Parathyroid adenoma (tissue), 2 donors: ENCODE measurements at regions not wholly inside any gene's neighbourhood (a gene's known extent, or its start where the extent isn't known, plus 50 kb on each side); places are given as distances from the start of the nearest gene placed in this dataset.

ENCODE experiments used
- H2AFZ ChIP-seq: fragments of 300-600 bp; sonication (generic); one replicate; pipeline ENCODE4 v1.7.0; 2017; ENCODE audit warnings: antibody characterized with exemption, mild to moderate bottlenecking
- H3K27ac ChIP-seq: fragments of 300-600 bp; sonication (generic); one replicate; pipeline ENCODE4 v1.7.0; 2017
- H3K27me3 ChIP-seq: fragments of 300-600 bp; sonication (generic); one replicate; pipeline ENCODE4 v1.7.0; 2017; ENCODE audit warnings: low read length; ENCODE audit not compliant: control insufficient read depth, insufficient read depth
- H3K36me3 ChIP-seq: fragments of 300-600 bp; sonication (generic); one replicate; pipeline ENCODE4 v1.7.0; 2017; ENCODE audit warnings: low read length; ENCODE audit not compliant: control insufficient read depth, insufficient read depth
- H3K4me1 ChIP-seq: fragments of 300-600 bp; sonication (generic); one replicate; pipeline ENCODE4 v1.7.0; 2017; ENCODE audit warnings: control low read depth
- H3K4me2 ChIP-seq: fragments of 300-600 bp; sonication (generic); one replicate; pipeline ENCODE4 v1.7.0; 2017; ENCODE audit warnings: low read length
- H3K4me3 ChIP-seq: fragments of 300-600 bp; sonication (generic); one replicate; pipeline ENCODE4 v1.7.0; 2017; ENCODE audit warnings: low read depth, low read length
- H3K79me2 ChIP-seq: fragments of 300-600 bp; sonication (generic); one replicate; pipeline ENCODE4 v1.7.0; 2017; ENCODE audit warnings: control low read depth
- H3K9ac ChIP-seq: fragments of 300-600 bp; sonication (generic); one replicate; pipeline ENCODE4 v1.7.0; 2017; ENCODE audit warnings: mild to moderate bottlenecking
- H3K9me3 ChIP-seq: fragments of 300-600 bp; sonication (generic); one replicate; pipeline ENCODE4 v1.7.0; 2017; ENCODE audit warnings: low read length; ENCODE audit not compliant: control insufficient read depth
- CTCF ChIP-seq: fragments of 300-600 bp; sonication (generic); IDR thresholded peaks from one replicate; pipeline ENCODE4 v1.7.0; 2017; ENCODE audit warnings: antibody characterized with exemption, mild to moderate bottlenecking
- donor health status: primary hyperparathyroidism.

DNA sequence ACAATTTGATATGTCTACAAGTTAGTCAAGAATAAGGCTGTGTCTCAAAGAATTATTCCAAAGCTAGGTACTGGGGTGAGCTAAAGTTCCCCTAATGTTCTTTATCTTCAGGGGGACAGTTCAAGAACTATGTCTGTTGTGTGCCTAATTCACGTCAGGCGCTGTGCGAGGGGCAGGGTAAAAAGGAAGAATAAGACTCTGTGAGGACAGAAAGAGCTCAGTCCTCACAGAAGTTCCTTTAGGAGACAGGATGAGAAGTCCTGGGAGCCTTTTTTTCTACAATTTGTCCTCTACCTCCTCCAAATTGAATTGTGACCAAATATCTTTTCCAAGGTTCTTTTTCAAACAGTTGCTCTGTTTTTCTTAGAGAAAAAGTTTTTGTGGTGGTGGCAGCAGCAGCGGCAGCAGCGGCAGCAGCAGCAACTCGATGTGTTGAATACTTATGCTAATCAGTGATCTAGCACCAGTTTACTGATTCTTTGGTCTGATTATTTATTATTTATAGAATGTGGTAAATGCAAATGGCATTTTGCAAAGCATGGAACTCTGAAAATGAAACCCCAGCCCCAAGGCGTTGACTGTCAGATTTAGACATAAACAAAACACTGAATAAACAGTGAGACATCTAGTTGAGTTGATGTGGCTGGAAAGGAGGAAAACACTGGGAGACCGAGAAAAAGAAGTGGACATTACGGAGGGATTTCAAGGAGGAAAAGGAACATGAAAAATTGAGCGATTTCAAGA, 88.6 kb downstream of the GTPBP8 start:
- H3K4me2 ChIP-seq: no peak overlapping the region
- no peaks in the 10 kb centered on the region for H3K9me3 ChIP-seq
- H3K79me2 ChIP-seq: no peaks in the 10 kb centered on the region
- H3K27ac ChIP-seq: no peak overlapping the region
- no peak overlapping the region for H3K9ac ChIP-seq
- H3K4me3 ChIP-seq: no peak overlapping the region
- peak overlapping the region; percentile 35 for H2AFZ ChIP-seq
- no peak for TF ChIP-seq CTCF
- no peaks in the 10 kb centered on the region for H3K4me1 ChIP-seq
- no peaks in the 10 kb centered on the region for H3K27me3 ChIP-seq
- no peaks in the 10 kb centered on the region for H3K36me3 ChIP-seq

DNA sequence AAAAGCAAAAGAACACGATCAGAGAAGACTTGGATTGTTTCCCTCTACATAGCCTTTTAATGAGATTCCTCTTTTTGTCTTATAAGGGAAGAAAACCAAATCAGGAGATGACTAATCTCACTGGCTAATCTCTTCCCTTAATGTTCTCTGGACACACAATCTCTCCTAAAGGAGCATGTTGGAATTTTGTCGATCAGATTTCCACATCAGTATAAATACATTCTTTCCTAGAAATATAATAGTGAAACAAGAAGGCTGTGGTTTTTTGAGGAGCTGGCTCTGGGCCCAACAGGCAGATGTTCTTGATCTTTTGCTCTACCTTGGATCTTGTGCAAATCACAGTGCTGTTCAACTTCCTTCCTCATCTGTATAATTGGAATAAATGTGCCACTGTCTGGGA, 94.0 kb downstream of the GTPBP8 start:
- no peak overlapping the region for H2AFZ ChIP-seq
- no peaks in the 10 kb centered on the region for H3K36me3 ChIP-seq
- H3K4me3 ChIP-seq: no peak overlapping the region
- no peak overlapping the region for H3K9ac ChIP-seq
- no peaks in the 10 kb centered on the region for H3K27me3 ChIP-seq
- H3K27ac ChIP-seq: no peak overlapping the region
- no peaks in the 10 kb centered on the region for H3K9me3 ChIP-seq
- H3K4me2 ChIP-seq: no peak overlapping the region
- TF ChIP-seq CTCF: no peak
- no peaks in the 10 kb centered on the region for H3K79me2 ChIP-seq
- no peaks in the 10 kb centered on the region for H3K4me1 ChIP-seq

DNA sequence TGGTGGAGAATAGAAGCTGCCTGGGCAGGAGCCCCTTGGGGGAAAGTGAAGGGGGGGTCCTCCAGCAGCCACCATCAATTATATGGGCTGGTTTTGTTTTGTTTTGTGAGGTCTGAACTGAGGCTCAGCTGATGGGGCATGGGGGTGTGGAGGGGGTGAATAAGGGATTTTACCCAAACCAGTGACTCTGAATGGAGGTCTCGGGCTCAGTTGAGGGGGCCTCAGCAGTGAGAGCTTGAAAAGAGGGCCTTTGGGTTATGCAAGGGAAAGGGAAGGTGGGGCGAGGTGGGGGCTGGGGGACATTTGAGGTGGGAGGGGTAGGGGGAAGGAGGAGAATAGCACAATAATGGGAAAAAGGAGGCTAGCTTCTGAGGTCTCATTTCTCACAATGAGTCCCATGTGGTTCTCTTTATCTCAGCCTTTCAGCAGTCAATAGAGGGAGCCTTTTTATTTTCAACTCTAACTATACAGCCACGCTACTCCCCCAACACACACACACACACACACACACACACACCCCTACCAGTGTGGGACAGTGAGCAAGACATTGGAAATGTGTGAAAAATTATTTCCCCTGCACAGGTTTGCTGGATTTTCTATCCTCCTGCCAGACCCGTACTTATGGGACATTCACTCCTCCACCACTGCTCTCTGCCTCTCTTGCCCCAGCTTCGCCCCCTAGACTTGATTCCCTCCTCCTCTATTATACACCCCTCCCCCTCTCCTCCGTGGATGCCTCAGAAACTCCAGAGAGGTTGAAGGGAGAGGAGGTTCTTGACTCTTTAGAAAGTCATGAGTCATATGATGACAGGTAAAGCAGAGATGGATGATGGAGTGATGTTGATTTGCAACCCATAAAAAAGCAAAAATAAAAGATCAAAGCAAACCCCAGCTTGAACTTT, 96.0 kb downstream of the GTPBP8 start:
- Histone ChIP-seq H3K4me1 (no peaks in the 10 kb centered on the region), H3K27ac (no peak overlapping the region), H3K9ac (no peak overlapping the region), H3K27me3 (no peaks in the 10 kb centered on the region), H2AFZ (no peak overlapping the region), H3K4me3 (no peak overlapping the region), H3K36me3 (no peaks in the 10 kb centered on the region), H3K79me2 (no peaks in the 10 kb centered on the region), H3K9me3 (no peaks in the 10 kb centered on the region), H3K4me2 (no peak overlapping the region)
- TF ChIP-seq CTCF: no peak

- H3K36me3 ChIP-seq: no peaks in the 10 kb centered on the region
- no peak overlapping the region for H3K27ac ChIP-seq
- H3K9me3 ChIP-seq: no peaks in the 10 kb centered on the region
- H3K4me2 ChIP-seq: no peak overlapping the region
- H3K27me3 ChIP-seq: no peaks in the 10 kb centered on the region
- H3K4me3 ChIP-seq: no peak overlapping the region
- H3K4me1 ChIP-seq: no peaks in the 10 kb centered on the region
- H2AFZ ChIP-seq: no peak overlapping the region
- no peak overlapping the region for H3K9ac ChIP-seq
- H3K79me2 ChIP-seq: no peaks in the 10 kb centered on the region
- TF ChIP-seq CTCF: no peak
Measured at GRCh38 chr3:113088616-113089015, 97.8 kb downstream of the GTPBP8 start.
